GM12873 (cell line): ENCODE measurements at regions not wholly inside any gene's neighbourhood (a gene's known extent, or its start where the extent isn't known, plus 50 kb on each side); places are given as distances from the start of the nearest gene placed in this dataset.

Source experiments
- CTCF ChIP-seq: IDR thresholded peaks from 2 replicates; pipeline ENCODE4 v1.5.1; 2012; ENCODE audit warnings: low read depth, mild to moderate bottlenecking, moderate library complexity, low read length, control low read depth; ENCODE audit not compliant: insufficient read depth; ENCODE audit errors: missing control alignments

DNA sequence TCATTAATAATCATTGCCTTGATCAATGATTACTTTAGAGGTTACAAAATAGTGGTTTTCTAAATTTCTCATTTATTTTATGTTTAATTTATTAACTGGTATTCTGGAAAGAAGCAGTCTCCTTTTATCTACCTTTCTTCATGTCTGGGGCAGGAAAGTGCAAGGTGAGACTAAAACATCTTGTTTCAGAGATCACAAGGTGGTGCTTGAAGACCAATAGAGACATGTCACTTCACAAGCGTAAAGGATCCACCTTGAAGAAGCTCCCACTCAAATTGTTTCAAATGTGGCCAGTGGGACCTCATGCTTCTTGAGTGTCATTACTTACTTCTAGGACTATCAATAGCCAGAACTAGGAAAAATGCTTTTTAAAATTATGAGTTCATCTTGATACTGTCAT, 1568.7 kb downstream of the RPA4 start:
- TF ChIP-seq CTCF = no peak

GRCh38 chrX:98459669-98460068, 1576.0 kb downstream of the RPA4 start:
- no peak for TF ChIP-seq CTCF

- TF ChIP-seq CTCF = no peak
Measured at GRCh38 chrX:98480606-98481005, 1596.9 kb downstream of the RPA4 start.

- no peak for TF ChIP-seq CTCF
Measured at GRCh38 chrX:98481636-98482035, 1597.9 kb downstream of the RPA4 start.

DNA sequence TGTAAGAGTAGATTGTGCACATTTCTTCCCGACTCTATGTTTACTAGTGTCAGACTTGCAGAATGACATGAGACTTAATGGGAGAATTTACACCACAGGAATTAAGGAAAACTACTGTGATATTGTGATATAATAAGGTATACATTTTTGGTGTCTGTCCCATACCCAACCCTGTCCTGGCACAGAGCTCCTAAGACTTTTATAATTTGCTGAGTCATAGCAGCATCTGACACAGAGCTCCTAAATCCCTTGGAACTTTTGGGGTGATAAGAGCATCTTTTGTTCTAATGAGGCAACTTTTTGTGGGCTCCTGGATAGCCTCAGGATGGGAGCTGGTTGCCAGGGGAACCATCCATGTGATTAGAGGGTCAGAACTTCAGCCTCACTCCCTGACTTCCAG, 1607.0 kb downstream of the RPA4 start:
- no peak for TF ChIP-seq CTCF

GRCh38 chrX:98501426-98501825, 1617.7 kb downstream of the RPA4 start:
- no peak for TF ChIP-seq CTCF

DNA sequence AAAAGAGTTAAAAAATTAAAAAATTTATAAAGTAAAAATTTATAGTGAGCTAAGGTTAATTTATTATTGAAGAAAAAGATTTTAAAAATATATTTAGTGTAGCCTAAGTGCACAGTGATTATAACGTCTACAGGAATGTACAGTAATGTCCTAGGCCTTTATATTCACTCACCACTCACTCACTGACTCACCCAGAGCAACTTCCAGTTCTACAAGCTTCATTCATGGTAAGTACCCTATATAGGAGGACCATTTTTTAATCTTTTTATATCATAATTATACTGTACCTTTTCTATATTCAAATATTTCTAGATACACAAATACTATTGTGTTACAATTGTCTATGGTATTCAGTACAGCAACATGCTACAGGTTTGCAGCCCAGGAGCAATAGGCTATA, 1623.2 kb downstream of the RPA4 start:
- TF ChIP-seq CTCF = no peak
